ENCODE measurements at regions not wholly inside any gene's neighbourhood (a gene's known extent, or its start where the extent isn't known, plus 50 kb on each side); places are given as distances from the start of the nearest gene placed in this dataset.
A peak's percentile ranks its signal among the peaks of the same experiment; 100 is the strongest.

GRCh38 chr20:2234598-2235191 is 61.1 kb upstream of the TGM3 start:
- no TSS peak for BruUV-seq (replicated peaks)
- ChIA-PET CTCF (no interaction called here), POLR2A (ENCODE audit: unreplicated experiment) (no interaction called here)
- peaks cover 7% of the 10 kb centered on the region; the same call in 1 of the 2 replicates for H3F3A ChIP-seq (ENCODE audit: insufficient read depth, low read depth)
- H3K9me2 ChIP-seq (ENCODE audit: insufficient read depth): no peaks in the 10 kb centered on the region
- H3K79me2 ChIP-seq (ENCODE audit: low read depth): no peaks in the 10 kb centered on the region
- no peak for DNase-seq
- no peaks in the 10 kb centered on the region for H3K36me3 ChIP-seq (ENCODE audit: low read depth)
- no peaks in the 10 kb centered on the region for H3K9me3 ChIP-seq (ENCODE audit: insufficient read depth, low read depth)
- no peaks in the 10 kb centered on the region for H4K20me1 ChIP-seq (ENCODE audit: insufficient read depth)
- H3K4me1 ChIP-seq (replicated peaks; ENCODE audit: insufficient read depth): peaks cover 14% of the 10 kb centered on the region
- intact Hi-C loops (cut with micrococcal nuclease; ENCODE audit: unreplicated experiment): no loop called here
- TF ChIP-seq, protein P1, sequence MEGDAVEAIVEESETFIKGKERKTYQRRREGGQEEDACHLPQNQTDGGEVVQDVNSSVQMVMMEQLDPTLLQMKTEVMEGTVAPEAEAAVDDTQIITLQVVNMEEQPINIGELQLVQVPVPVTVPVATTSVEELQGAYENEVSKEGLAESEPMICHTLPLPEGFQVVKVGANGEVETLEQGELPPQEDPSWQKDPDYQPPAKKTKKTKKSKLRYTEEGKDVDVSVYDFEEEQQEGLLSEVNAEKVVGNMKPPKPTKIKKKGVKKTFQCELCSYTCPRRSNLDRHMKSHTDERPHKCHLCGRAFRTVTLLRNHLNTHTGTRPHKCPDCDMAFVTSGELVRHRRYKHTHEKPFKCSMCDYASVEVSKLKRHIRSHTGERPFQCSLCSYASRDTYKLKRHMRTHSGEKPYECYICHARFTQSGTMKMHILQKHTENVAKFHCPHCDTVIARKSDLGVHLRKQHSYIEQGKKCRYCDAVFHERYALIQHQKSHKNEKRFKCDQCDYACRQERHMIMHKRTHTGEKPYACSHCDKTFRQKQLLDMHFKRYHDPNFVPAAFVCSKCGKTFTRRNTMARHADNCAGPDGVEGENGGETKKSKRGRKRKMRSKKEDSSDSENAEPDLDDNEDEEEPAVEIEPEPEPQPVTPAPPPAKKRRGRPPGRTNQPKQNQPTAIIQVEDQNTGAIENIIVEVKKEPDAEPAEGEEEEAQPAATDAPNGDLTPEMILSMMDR (conservative IDR thresholded peaks at IDR 0.05): no peak
- TF ChIP-seq EZH2 (IDR thresholded peaks at IDR 0.05; ENCODE audit: low read depth): no peak
- no peak overlapping the region for H3K4me2 ChIP-seq
- H3K4me3 ChIP-seq: no peak overlapping the region
- no peak overlapping the region for H3K27ac ChIP-seq
- no peak overlapping the region for H2AFZ ChIP-seq
- no peaks in the 10 kb centered on the region for H3K27me3 ChIP-seq (ENCODE audit: insufficient read depth, low read depth)

GRCh38 chr20:2236256-2236655 is 59.5 kb upstream of the TGM3 start:
- Histone ChIP-seq H3K9me3 (ENCODE audit: insufficient read depth, low read depth) (no peaks in the 10 kb centered on the region), H3F3A (ENCODE audit: insufficient read depth, low read depth) (peaks cover 7% of the 10 kb centered on the region; the same call in 1 of the 2 replicates), H3K27ac (no peak overlapping the region), H3K4me2 (peak overlapping the region; percentile 48), H3K9me2 (ENCODE audit: insufficient read depth) (no peaks in the 10 kb centered on the region), H3K4me3 (no peak overlapping the region), H3K36me3 (ENCODE audit: low read depth) (no peaks in the 10 kb centered on the region), H3K4me1 (replicated peaks; ENCODE audit: insufficient read depth) (peaks cover 14% of the 10 kb centered on the region), H2AFZ (no peak overlapping the region), H4K20me1 (ENCODE audit: insufficient read depth) (no peaks in the 10 kb centered on the region), H3K79me2 (ENCODE audit: low read depth) (no peaks in the 10 kb centered on the region), H3K27me3 (ENCODE audit: insufficient read depth, low read depth) (no peaks in the 10 kb centered on the region)
- intact Hi-C loops (cut with micrococcal nuclease; ENCODE audit: unreplicated experiment): no loop called here
- no peak for DNase-seq
- POLR2A ChIA-PET (ENCODE audit: unreplicated experiment): no interaction called here
- BruUV-seq (replicated peaks): no TSS peak
- TF ChIP-seq, protein P1 (conservative IDR thresholded peaks at IDR 0.05): no peak
- no peak for TF ChIP-seq EZH2 (IDR thresholded peaks at IDR 0.05; ENCODE audit: low read depth)
- CTCF ChIA-PET: interaction anchor here (0.6 to 0.7 kb wide), 2 partner anchors 14 to 475 kb away, joined by 3 to 7 read pairs; no protein-coding TSS in a partner anchor

DNA sequence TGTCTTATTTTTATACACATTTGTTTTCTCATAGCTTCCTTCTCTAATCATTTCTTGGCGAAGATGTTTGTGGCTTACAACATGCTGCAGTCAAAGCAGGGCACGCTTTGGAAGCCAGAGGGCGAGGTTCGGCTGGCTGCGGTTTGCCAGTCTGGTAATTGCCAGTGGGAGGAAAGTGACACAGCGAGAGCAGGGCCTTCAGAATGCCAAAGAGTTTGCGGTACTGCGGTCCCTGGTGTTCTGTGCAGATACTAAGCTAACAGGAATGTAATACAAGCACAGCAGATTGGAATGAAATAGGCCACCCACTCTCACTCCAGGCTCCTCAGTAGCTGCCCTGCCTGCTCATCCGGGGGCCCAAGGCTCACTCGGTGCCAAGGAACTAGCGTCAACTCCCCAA is 58.7 kb upstream of the TGM3 start:
- intact Hi-C loops (cut with micrococcal nuclease; ENCODE audit: unreplicated experiment): no loop called here
- ChIA-PET CTCF (interaction anchor here (0.5 to 0.6 kb wide), 3 partner anchors 15 to 1326 kb away, joined by 3 to 6 read pairs (median 6); no protein-coding TSS in a partner anchor), POLR2A (ENCODE audit: unreplicated experiment) (no interaction called here)
- peak overlapping the region; percentile 48 for H3K4me2 ChIP-seq
- BruUV-seq (replicated peaks): no TSS peak
- peaks cover 14% of the 10 kb centered on the region for H3K4me1 ChIP-seq (replicated peaks; ENCODE audit: insufficient read depth)
- TF ChIP-seq EZH2 (IDR thresholded peaks at IDR 0.05; ENCODE audit: low read depth): no peak
- TF ChIP-seq, protein P1 (conservative IDR thresholded peaks at IDR 0.05): peak; percentile 42; the same call in 1 of the 2 replicates
- no peaks in the 10 kb centered on the region for H4K20me1 ChIP-seq (ENCODE audit: insufficient read depth)
- H3K79me2 ChIP-seq (ENCODE audit: low read depth): no peaks in the 10 kb centered on the region
- no peaks in the 10 kb centered on the region for H3K9me3 ChIP-seq (ENCODE audit: insufficient read depth, low read depth)
- no peaks in the 10 kb centered on the region for H3K9me2 ChIP-seq (ENCODE audit: insufficient read depth)
- H3K27ac ChIP-seq: 0 out of 2 replicates have a peak overlapping the region, but pooled peaks have one; percentile 31
- no peaks in the 10 kb centered on the region for H3K36me3 ChIP-seq (ENCODE audit: low read depth)
- peaks cover 7% of the 10 kb centered on the region; the same call in 1 of the 2 replicates for H3F3A ChIP-seq (ENCODE audit: insufficient read depth, low read depth)
- no peak overlapping the region for H3K4me3 ChIP-seq
- H2AFZ ChIP-seq: no peak overlapping the region
- no peaks in the 10 kb centered on the region for H3K27me3 ChIP-seq (ENCODE audit: insufficient read depth, low read depth)
- DNase-seq: peak; percentile 70 to 87

All from PC-9 (cell line).